Kidney (tissue), 13 donors: ENCODE measurements at regions not wholly inside any gene's neighbourhood (a gene's known extent, or its start where the extent isn't known, plus 50 kb on each side); places are given as distances from the start of the nearest gene placed in this dataset.

Experiments
- DNase-seq, 5 donors: peaks; one replicate each; pipeline ENCODE4 v3.0.0-alpha.2; 2013 to 2020
- FAIRE-seq: peaks from 2 replicates; lab custom pipeline; 2012; peaks lifted over from hg19 to GRCh38; lab: Jason Lieb, UNC
- H3K27ac ChIP-seq, 2 donors: one replicate each; pipeline ENCODE4 v1.7.0; 2013; ENCODE audit warnings: low read depth in 2 of 2, low read length in 2 of 2, inconsistent platforms in 1 of 2
- H3K27me3 ChIP-seq: one replicate; pipeline ENCODE4 v1.7.1; 2013; ENCODE audit warnings: low read length, inconsistent platforms; ENCODE audit not compliant: control insufficient read depth, insufficient read depth
- H3K36me3 ChIP-seq, 3 donors: one replicate each; pipeline versions ENCODE4 v1.7.0 to v1.7.1; 2013; ENCODE audit warnings: low read length in 3 of 3, control low read depth in 1 of 3, inconsistent platforms in 1 of 3; ENCODE audit not compliant: insufficient read depth in 3 of 3, control insufficient read depth in 2 of 3
- H3K4me1 ChIP-seq, 3 donors: one replicate each; pipeline versions ENCODE4 v1.7.0 to v1.7.1; 2013; ENCODE audit warnings: low read length in 3 of 3, inconsistent platforms in 1 of 3, low read depth in 1 of 3; ENCODE audit not compliant: control insufficient read depth in 2 of 3, insufficient read depth in 2 of 3
- H3K4me3 ChIP-seq, 3 donors: one replicate each; pipeline versions ENCODE4 v1.7.0 to v1.8.1; 2013; ENCODE audit warnings: low read length in 3 of 3, control low read depth in 1 of 3, inconsistent platforms in 1 of 3
- H3K9ac ChIP-seq, 3 donors: one replicate each; pipeline versions ENCODE4 v1.7.0 to v1.7.1; 2013; ENCODE audit warnings: low read length in 3 of 3, control low read depth in 1 of 3, inconsistent platforms in 1 of 3
- H3K9me3 ChIP-seq, 3 donors: one replicate each; pipeline versions ENCODE4 v1.7.0 to v1.7.1; 2013; ENCODE audit warnings: low read length in 3 of 3, control low read depth in 1 of 3, inconsistent platforms in 1 of 3; ENCODE audit not compliant: control insufficient read depth in 2 of 3, insufficient read depth in 1 of 3
- CTCF ChIP-seq: IDR thresholded peaks from 3 replicates; pipeline ENCODE4 v1.5.1; 2012; ENCODE audit warnings: mild to moderate bottlenecking, moderate library complexity, borderline replicate concordance; ENCODE audit not compliant: insufficient read depth; ENCODE audit errors: extremely low read depth
- intact Hi-C: fragments of 100-400 bp; cut with DNase I; formaldehyde crosslinking; loops from one replicate; pipeline ENCODE4 v1.11.1; 2022
- donor health status: control.
- donor health status: control.
- donor health status: control.
- donor health status: control.
- donor health status: control.
- donor health status: DM: yes; HTN: yes; CAD: no.
- donor health status: Normal renal cell carcinoma (clear cell type).

- intact Hi-C loops = no loop called here
- FAIRE-seq = no peak
These were observed 94.7 kb upstream of the AHI1 start for GRCh38 chr6:135592276-135592675.

DNA sequence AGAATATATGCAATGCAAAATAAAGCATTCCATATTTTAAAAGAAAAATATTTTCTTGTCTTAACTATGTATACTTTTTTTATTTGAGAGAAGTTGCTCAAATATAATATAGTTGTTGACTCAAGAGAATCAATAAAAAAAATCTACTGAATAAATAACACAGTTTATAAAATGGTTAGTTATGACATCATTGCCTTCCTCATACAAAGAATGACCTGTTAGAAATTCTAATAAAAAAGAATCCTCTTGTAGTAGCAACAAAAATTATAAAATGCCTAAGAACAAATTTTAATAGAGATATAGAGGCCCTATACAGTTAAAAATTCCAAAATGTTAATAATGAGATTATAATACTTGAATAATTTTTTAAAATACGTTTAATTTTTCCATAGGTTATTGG is 96.5 kb upstream of the AHI1 start:
- no peak for FAIRE-seq
- intact Hi-C loops = no loop called here
- H3K4me1 ChIP-seq = no peaks in the 10 kb centered on the region

More at GRCh38 chr6:135592276-135592675, 94.7 kb upstream of the AHI1 start:
- H3K27ac ChIP-seq = no peak overlapping the region
- no peak overlapping the region for H3K4me3 ChIP-seq
- H3K27me3 ChIP-seq = no peaks in the 10 kb centered on the region
- DNase-seq = no peak
- H3K9ac ChIP-seq = no peak overlapping the region
- no peaks in the 10 kb centered on the region for H3K36me3 ChIP-seq
- no peaks in the 10 kb centered on the region for H3K4me1 ChIP-seq
- H3K9me3 ChIP-seq = no peaks in the 10 kb centered on the region
- TF ChIP-seq CTCF = no peak

DNA sequence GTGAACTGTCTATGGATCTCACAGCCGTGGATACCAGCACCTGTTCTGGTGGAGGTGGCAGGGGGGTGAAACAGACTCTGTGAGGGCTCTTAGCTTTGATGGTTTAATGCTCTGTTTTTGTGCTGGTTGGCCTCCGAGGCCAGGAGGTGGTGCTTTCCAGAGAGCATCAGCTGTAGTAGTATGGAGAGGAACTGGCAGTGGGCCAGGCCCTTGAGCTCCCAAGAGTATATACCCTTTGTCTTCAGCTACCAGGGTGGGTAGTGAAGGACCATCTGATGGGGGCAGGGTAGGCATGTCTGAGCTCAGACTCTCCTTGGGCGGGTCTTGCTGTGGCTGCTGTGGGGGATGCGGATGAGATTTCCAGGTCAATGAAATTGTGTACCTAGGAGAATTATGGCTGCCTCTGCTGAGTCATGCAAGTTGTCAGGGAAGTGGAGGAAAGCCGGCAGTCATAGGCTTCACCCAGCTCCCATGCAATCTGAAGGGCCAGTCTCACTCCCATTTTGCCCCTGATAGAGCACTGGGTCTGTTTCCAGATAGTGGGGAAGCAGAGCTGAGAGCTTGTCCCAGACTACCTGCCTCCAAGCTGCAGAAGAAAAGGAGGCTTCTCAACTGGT is 102.7 kb upstream of the AHI1 start:
- H3K36me3 ChIP-seq = no peaks in the 10 kb centered on the region
- no peaks in the 10 kb centered on the region for H3K4me1 ChIP-seq
- H3K9me3 ChIP-seq = no peaks in the 10 kb centered on the region
- no peak overlapping the region for H3K4me3 ChIP-seq
- DNase-seq = no peak
- no peak for FAIRE-seq
- no peaks in the 10 kb centered on the region for H3K27me3 ChIP-seq
- no peak overlapping the region for H3K27ac ChIP-seq
- intact Hi-C loops = no loop called here
- H3K9ac ChIP-seq = no peak overlapping the region
- TF ChIP-seq CTCF = no peak

More for the DNA sequence above, 96.5 kb upstream of the AHI1 start:
- no peak for DNase-seq
- TF ChIP-seq CTCF = no peak
- Histone ChIP-seq H3K27ac (no peak overlapping the region), H3K9me3 (no peaks in the 10 kb centered on the region), H3K4me3 (no peak overlapping the region), H3K36me3 (no peaks in the 10 kb centered on the region), H3K27me3 (no peaks in the 10 kb centered on the region), H3K9ac (no peak overlapping the region)

DNA sequence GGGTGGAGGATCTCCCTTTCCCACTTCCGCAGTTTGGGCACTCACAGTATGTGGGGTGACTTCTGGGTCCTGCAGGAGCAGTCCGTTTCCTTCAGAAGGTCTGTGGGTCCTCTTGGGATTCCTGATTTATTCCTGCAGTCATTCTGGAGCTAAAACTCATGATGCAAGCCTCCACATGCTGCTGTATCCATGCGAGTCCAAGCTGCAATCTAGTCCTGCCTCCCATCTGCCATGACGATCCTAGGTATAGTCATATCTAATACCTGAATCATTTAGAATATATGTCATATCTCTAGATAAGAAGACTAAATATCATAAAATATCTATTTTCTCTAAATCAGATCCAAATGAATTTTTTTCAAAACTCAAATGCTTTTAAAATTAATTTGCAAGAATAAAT is 103.4 kb upstream of the AHI1 start:
- Histone ChIP-seq H3K27me3 (no peaks in the 10 kb centered on the region), H3K36me3 (no peaks in the 10 kb centered on the region), H3K4me1 (no peaks in the 10 kb centered on the region), H3K9me3 (no peaks in the 10 kb centered on the region), H3K4me3 (no peak overlapping the region), H3K27ac (no peak overlapping the region), H3K9ac (no peak overlapping the region)
- no peak for FAIRE-seq
- DNase-seq = no peak
- intact Hi-C loops = no loop called here
- no peak for TF ChIP-seq CTCF
